ENCODE measurements at regions not wholly inside any gene's neighbourhood (a gene's known extent, or its start where the extent isn't known, plus 50 kb on each side); places are given as distances from the start of the nearest gene placed in this dataset.
"Not testable (repeated sequence)": the region's sequence is repeated elsewhere in the genome, so short reads cannot be mapped to it uniquely, and the experiment has no call there.

DNA sequence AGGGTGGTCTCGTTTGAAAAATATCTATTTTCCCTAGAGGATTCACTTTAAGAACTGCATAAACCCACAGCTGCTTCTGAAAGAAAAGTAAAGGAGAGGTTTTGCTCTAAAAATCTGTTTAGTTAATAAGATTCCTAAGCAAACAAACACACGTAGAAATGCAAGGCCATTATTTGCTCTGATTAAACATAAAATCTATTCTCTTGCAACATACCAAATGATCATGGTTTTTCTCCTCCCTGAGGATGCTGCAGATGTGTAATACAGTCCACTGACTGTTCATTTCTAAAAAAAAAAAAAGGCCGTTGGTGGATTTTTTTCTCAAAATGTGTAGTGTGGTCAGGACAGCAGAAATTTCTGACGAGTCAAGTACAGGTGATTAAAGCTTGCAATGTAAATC, 98.6 kb downstream of the BUB3 start:
- no peak overlapping the region for H3K4me3 Mint-ChIP-seq
- H3K9me3 Mint-ChIP-seq: no peaks in the 10 kb centered on the region
- H3K27ac Mint-ChIP-seq: peak overlapping the region in 1 of 7 donors; percentile 42
- Histone ChIP-seq H3K27ac (ENCODE audit: low read depth, low read length) (no peak overlapping the region), H3K9me3 (ENCODE audit: control insufficient read depth in 1 of 2, low read length in 2 of 2) (no peaks in the 10 kb centered on the region), H3K36me3 (ENCODE audit: insufficient read depth, low read length) (no peaks in the 10 kb centered on the region), H3K4me3 (ENCODE audit: low read length in 2 of 2) (no peak overlapping the region), H3K27me3 (ENCODE audit: insufficient read depth, low read length) (no peaks in the 10 kb centered on the region), H3K4me1 (ENCODE audit: insufficient read depth, low read length) (no peaks in the 10 kb centered on the region)
- intact Hi-C loops (cut with micrococcal nuclease): no loop called here
- POLR2A ChIA-PET (ENCODE audit: partially characterized antibody): interaction anchor here (0.7 kb wide), 1 partner anchor 12 kb away, joined by 3 read pairs; no protein-coding TSS in a partner anchor
- no peak for DNase-seq
- H3K4me1 Mint-ChIP-seq: no peaks in the 10 kb centered on the region
- CTCF ChIA-PET (ENCODE audit: partially characterized antibody): no interaction called here
- no peaks in the 10 kb centered on the region for H3K27me3 Mint-ChIP-seq
- peaks cover 0 to 2% of the 10 kb centered on the region in 2 donors for H3K36me3 Mint-ChIP-seq

DNA sequence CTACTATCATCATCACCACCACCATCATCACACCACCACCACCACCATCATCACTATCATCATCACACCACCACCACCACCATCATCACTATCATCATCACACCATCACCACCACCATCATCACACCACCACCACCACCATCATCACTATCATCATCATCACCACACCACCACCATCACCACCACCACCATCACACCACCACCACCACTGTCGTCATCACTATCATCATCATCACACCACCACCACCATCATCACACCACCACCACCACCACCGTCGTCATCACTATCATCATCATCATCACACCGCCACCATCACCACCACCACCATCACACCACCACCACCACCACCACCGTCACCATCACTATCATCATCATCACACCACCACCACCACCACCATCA, 100.1 kb downstream of the BUB3 start:
- CTCF ChIA-PET (ENCODE audit: partially characterized antibody); H3K4me1 Mint-ChIP-seq; H3K27ac Mint-ChIP-seq; H3K9me3 ChIP-seq (ENCODE audit: control insufficient read depth in 1 of 2, low read length in 2 of 2); H3K27me3 ChIP-seq (ENCODE audit: insufficient read depth, low read length); H3K4me3 Mint-ChIP-seq; H3K4me3 ChIP-seq (ENCODE audit: low read length in 2 of 2); H3K27ac ChIP-seq (ENCODE audit: low read depth, low read length); H3K36me3 ChIP-seq (ENCODE audit: insufficient read depth, low read length); POLR2A ChIA-PET (ENCODE audit: partially characterized antibody); H3K27me3 Mint-ChIP-seq; H3K9me3 Mint-ChIP-seq; DNase-seq; intact Hi-C loops (cut with micrococcal nuclease); H3K4me1 ChIP-seq (ENCODE audit: insufficient read depth, low read length): not testable (repeated sequence)
- H3K36me3 Mint-ChIP-seq: peaks cover 0 to 15% of the 10 kb centered on the region in 2 donors

DNA sequence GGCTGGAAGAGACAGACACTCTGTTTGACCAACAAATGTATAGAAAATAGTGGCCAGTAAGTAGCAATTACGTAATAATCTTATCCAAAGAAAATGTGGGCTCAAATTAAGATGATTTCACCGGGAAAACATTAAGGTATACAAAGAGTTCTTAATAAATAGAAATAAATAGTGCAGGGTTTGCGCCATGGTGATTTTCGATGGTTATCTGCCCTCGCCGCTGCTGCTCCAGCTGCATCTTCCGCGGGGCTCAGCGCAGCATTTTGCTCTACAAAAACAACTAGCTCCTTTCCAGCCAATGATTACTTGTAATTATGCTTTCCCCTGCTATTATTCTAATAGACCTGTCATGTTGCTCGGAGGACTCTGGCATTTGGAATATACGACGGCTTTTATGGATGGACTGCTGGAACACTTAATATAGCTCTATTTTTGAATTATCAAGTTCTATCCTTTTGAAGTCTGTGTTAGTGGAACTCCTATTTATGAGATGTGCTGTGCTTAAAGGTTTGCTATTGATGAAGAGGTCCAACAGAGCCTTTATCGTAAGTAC, 103.8 kb downstream of the BUB3 start:
- Histone ChIP-seq H3K4me3 (ENCODE audit: low read length in 2 of 2) (no peak overlapping the region), H3K36me3 (ENCODE audit: insufficient read depth, low read length) (no peaks in the 10 kb centered on the region), H3K4me1 (ENCODE audit: insufficient read depth, low read length) (no peaks in the 10 kb centered on the region), H3K27me3 (ENCODE audit: insufficient read depth, low read length) (no peaks in the 10 kb centered on the region), H3K27ac (ENCODE audit: low read depth, low read length) (no peak overlapping the region), H3K9me3 (ENCODE audit: control insufficient read depth in 1 of 2, low read length in 2 of 2) (no peaks in the 10 kb centered on the region)
- no peaks in the 10 kb centered on the region for H3K4me1 Mint-ChIP-seq
- CTCF ChIA-PET (ENCODE audit: partially characterized antibody): no interaction called here
- intact Hi-C loops (cut with micrococcal nuclease): no loop called here
- H3K36me3 Mint-ChIP-seq: peaks cover 1 to 17% of the 10 kb centered on the region in 2 donors
- DNase-seq: no peak
- peaks cover 0 to 2% of the 10 kb centered on the region in 2 donors for H3K27me3 Mint-ChIP-seq
- no peaks in the 10 kb centered on the region for H3K9me3 Mint-ChIP-seq
- H3K27ac Mint-ChIP-seq: no peak overlapping the region
- H3K4me3 Mint-ChIP-seq: no peak overlapping the region
- POLR2A ChIA-PET (ENCODE audit: partially characterized antibody): no interaction called here

DNA sequence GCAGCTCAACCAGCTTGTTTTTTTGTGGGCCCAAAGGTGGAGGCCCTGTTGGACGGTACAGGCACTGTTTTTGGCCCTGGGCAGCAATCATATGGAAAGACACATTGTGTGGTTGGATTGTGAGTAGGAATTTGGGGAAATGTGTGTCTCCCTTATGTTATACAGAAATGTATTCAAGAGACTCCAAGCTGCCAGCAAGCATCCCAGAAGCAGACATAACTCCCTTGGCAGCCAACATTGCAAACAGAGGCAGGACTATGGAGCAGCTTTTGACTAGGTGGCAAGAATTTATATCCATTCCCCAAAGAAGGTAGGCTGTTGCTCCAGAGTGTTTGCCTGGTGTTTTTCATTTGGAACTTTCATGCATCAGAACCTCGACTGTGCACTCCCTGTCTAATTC, 104.9 kb downstream of the BUB3 start:
- H3K27ac ChIP-seq (ENCODE audit: low read depth, low read length): no peak overlapping the region
- peaks cover 0 to 2% of the 10 kb centered on the region in 2 donors for H3K27me3 Mint-ChIP-seq
- H3K27me3 ChIP-seq (ENCODE audit: insufficient read depth, low read length): no peaks in the 10 kb centered on the region
- no peaks in the 10 kb centered on the region for H3K4me1 Mint-ChIP-seq
- H3K27ac Mint-ChIP-seq: no peak overlapping the region
- no peak overlapping the region for H3K4me3 Mint-ChIP-seq
- H3K36me3 Mint-ChIP-seq: peaks cover 1 to 17% of the 10 kb centered on the region in 2 donors
- ChIA-PET POLR2A (ENCODE audit: partially characterized antibody) (interaction anchor here (0.9 to 1.4 kb wide), 2 partner anchors 17 to 54 kb away, joined by 3 to 4 read pairs; no protein-coding TSS in a partner anchor), CTCF (ENCODE audit: partially characterized antibody) (no interaction called here)
- no peaks in the 10 kb centered on the region for H3K9me3 ChIP-seq (ENCODE audit: control insufficient read depth in 1 of 2, low read length in 2 of 2)
- intact Hi-C loops (cut with micrococcal nuclease): no loop called here
- H3K9me3 Mint-ChIP-seq: no peaks in the 10 kb centered on the region
- H3K4me3 ChIP-seq (ENCODE audit: low read length in 2 of 2): no peak overlapping the region
- no peaks in the 10 kb centered on the region for H3K36me3 ChIP-seq (ENCODE audit: insufficient read depth, low read length)
- no peak for DNase-seq
- no peaks in the 10 kb centered on the region for H3K4me1 ChIP-seq (ENCODE audit: insufficient read depth, low read length)

DNA sequence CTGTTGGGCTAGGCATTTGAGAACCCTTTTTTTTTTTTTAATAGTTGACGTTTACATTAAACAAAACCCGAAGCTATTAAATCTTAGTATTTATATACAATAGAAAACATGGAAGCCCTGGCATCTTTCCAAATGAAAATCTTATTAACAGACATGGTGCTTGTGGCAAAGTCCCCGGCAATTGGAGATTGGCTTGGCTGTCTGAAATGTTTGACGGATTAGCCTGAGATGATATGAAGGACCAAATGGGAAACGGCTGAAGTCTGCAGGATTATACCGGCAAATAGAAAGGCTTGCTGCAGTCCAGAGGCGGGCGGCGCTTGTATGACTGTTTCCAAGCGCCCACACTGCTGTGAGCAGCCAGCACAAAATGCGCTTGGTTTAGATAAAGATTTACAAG, 105.6 kb downstream of the BUB3 start:
- intact Hi-C loops (cut with micrococcal nuclease): no loop called here
- POLR2A ChIA-PET (ENCODE audit: partially characterized antibody): interaction anchor here (0.9 to 1.4 kb wide), 2 partner anchors 18 to 55 kb away, joined by 3 to 4 read pairs; no protein-coding TSS in a partner anchor
- no peak for DNase-seq

DNA sequence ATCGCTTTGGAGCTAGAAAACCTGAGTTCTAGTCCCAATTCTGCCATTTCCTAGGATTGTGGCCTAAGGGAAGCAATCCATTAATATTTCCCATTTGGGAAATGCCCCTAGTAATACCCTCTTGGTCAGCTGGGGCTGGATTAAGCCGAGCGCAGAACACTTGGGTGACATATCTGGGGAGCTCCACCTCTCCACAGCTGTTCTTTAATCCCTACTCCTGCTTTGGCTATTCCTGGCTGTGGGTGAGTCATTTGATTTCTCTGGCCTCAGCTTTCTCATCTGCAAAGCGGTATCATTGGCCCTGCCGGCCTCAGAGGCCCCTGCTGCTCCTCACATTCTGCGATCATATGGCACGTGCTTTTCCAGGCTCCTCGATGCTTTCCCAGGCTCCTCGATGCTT, 108.3 kb downstream of the BUB3 start:
- no peak for DNase-seq
- no peaks in the 10 kb centered on the region for H3K9me3 ChIP-seq (ENCODE audit: control insufficient read depth in 1 of 2, low read length in 2 of 2)
- H3K27ac Mint-ChIP-seq: no peak overlapping the region
- no peak overlapping the region for H3K27ac ChIP-seq (ENCODE audit: low read depth, low read length)
- H3K36me3 ChIP-seq (ENCODE audit: insufficient read depth, low read length): no peaks in the 10 kb centered on the region
- H3K27me3 Mint-ChIP-seq: peaks cover 0 to 2% of the 10 kb centered on the region in 2 donors
- no peaks in the 10 kb centered on the region for H3K9me3 Mint-ChIP-seq
- H3K36me3 Mint-ChIP-seq: peaks cover 1 to 17% of the 10 kb centered on the region in 2 donors
- no peak overlapping the region for H3K4me3 ChIP-seq (ENCODE audit: low read length in 2 of 2)
- H3K27me3 ChIP-seq (ENCODE audit: insufficient read depth, low read length): no peaks in the 10 kb centered on the region
- CTCF ChIA-PET (ENCODE audit: partially characterized antibody): no interaction called here
- intact Hi-C loops (cut with micrococcal nuclease): no loop called here
- H3K4me3 Mint-ChIP-seq: no peak overlapping the region
- H3K4me1 Mint-ChIP-seq: no peaks in the 10 kb centered on the region
- POLR2A ChIA-PET (ENCODE audit: partially characterized antibody): no interaction called here
- H3K4me1 ChIP-seq (ENCODE audit: insufficient read depth, low read length): no peaks in the 10 kb centered on the region

More for the DNA sequence above, 105.6 kb downstream of the BUB3 start:
- peaks cover 0 to 2% of the 10 kb centered on the region in 2 donors for H3K27me3 Mint-ChIP-seq
- Histone ChIP-seq H3K4me1 (ENCODE audit: insufficient read depth, low read length) (no peaks in the 10 kb centered on the region), H3K27ac (ENCODE audit: low read depth, low read length) (no peak overlapping the region), H3K4me3 (ENCODE audit: low read length in 2 of 2) (no peak overlapping the region), H3K27me3 (ENCODE audit: insufficient read depth, low read length) (no peaks in the 10 kb centered on the region), H3K9me3 (ENCODE audit: control insufficient read depth in 1 of 2, low read length in 2 of 2) (no peaks in the 10 kb centered on the region), H3K36me3 (ENCODE audit: insufficient read depth, low read length) (no peaks in the 10 kb centered on the region)
- CTCF ChIA-PET (ENCODE audit: partially characterized antibody): no interaction called here
- H3K4me1 Mint-ChIP-seq: no peaks in the 10 kb centered on the region
- peaks cover 1 to 17% of the 10 kb centered on the region in 2 donors for H3K36me3 Mint-ChIP-seq
- H3K9me3 Mint-ChIP-seq: no peaks in the 10 kb centered on the region
- no peak overlapping the region for H3K4me3 Mint-ChIP-seq
- no peak overlapping the region for H3K27ac Mint-ChIP-seq

DNA sequence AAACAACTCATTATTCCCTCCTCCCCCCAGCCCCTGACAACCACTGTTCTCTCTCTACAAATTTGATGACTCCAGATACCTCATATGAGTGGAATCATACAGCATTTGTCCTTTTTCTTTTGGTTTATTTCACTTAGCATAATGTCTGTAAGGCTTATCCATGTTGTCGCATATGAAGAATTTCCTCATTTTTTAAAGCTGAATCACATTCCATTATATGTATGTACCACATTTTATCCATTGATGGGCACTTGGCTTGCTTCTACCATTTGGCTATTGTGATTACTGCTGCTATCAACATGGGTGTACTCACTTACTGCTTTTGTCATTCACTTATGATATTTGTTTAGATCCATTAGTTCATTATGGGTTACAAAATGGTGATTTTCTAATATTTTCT, 112.8 kb downstream of the BUB3 start:
- CTCF ChIA-PET (ENCODE audit: partially characterized antibody): no interaction called here
- H3K36me3 Mint-ChIP-seq: peaks cover 0 to 9% of the 10 kb centered on the region in 2 donors
- intact Hi-C loops (cut with micrococcal nuclease): no loop called here

More for the DNA sequence above, 112.8 kb downstream of the BUB3 start:
- Mint-ChIP-seq H3K9me3 (no peaks in the 10 kb centered on the region), H3K27ac (no peak overlapping the region), H3K4me1 (peaks cover 0 to 5% (median 0%) of the 10 kb centered on the region in 4 donors), H3K27me3 (no peaks in the 10 kb centered on the region), H3K4me3 (no peak overlapping the region)
- H3K4me3 ChIP-seq (ENCODE audit: low read length in 2 of 2): no peak overlapping the region
- POLR2A ChIA-PET (ENCODE audit: partially characterized antibody): no interaction called here
- no peak for DNase-seq
- H3K9me3 ChIP-seq (ENCODE audit: control insufficient read depth in 1 of 2, low read length in 2 of 2): no peaks in the 10 kb centered on the region
- H3K27ac ChIP-seq (ENCODE audit: low read depth, low read length): no peak overlapping the region
- no peaks in the 10 kb centered on the region for H3K27me3 ChIP-seq (ENCODE audit: insufficient read depth, low read length)
- H3K36me3 ChIP-seq (ENCODE audit: insufficient read depth, low read length): no peaks in the 10 kb centered on the region
- H3K4me1 ChIP-seq (ENCODE audit: insufficient read depth, low read length): no peaks in the 10 kb centered on the region
